ENCODE measurements at regions not wholly inside any gene's neighbourhood (a gene's known extent, or its start where the extent isn't known, plus 50 kb on each side); places are given as distances from the start of the nearest gene placed in this dataset.

DNA sequence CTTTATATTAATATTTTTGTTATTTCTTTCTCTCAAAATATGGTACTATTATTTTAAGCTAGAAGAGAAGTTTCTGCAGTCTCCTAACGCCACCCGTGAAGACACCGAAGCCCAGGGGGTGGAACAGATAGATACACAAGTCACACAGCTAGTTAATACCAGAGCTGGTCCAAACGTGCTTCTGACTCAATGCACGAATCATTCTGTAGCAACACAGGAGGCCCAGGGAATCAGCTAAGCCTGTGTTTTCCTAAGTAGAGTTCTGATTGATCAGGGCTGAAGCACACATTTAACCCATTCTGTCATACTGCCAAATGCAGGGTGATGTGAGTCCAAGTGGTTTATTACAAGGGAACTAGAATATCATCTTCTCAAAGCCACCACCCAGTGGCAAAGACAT lies 116.9 kb upstream of the PWP1 start:
- TF ChIP-seq NFIC (IDR thresholded peaks at IDR 0.05) (no peak), CEBPB (IDR thresholded peaks at IDR 0.05) (no peak), TEAD4 (IDR thresholded peaks at IDR 0.05) (no peak), TCF12 (IDR thresholded peaks at IDR 0.05; ENCODE audit: low read depth) (no peak), ZBTB7A (IDR thresholded peaks at IDR 0.05; ENCODE audit: low read depth) (no peak), EP300 (IDR thresholded peaks at IDR 0.05; ENCODE audit: borderline replicate concordance) (no peak), MAX (IDR thresholded peaks at IDR 0.05) (no peak), YY1 (IDR thresholded peaks at IDR 0.05; ENCODE audit: low read depth) (no peak), USF1 (IDR thresholded peaks at IDR 0.05) (no peak), CREB1 (IDR thresholded peaks at IDR 0.05; ENCODE audit: low read depth) (no peak), TAF1 (IDR thresholded peaks at IDR 0.05; ENCODE audit: low read depth) (no peak), EGR1 (IDR thresholded peaks at IDR 0.05) (no peak), RAD21 (IDR thresholded peaks at IDR 0.05; ENCODE audit: low read depth) (no peak)

DNA sequence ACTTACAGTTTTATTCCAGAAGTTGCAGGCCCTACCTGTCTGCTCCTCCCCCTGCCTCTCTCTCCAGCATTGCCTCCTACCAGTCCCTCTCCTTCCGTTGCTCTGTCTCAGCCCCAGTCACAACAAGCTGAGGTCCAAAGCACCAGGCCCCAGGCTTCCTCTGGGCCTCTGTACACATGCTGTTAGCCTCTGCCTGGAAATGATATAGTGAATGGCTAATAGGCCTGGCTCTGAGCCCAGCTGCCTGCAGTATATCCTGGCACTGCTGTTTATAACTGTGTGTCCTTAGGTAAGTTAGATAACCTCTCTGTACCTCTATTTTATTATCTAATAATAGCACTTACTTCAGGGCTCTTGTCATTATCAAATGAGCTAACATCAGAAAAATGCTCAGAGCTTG lies 114.9 kb upstream of the PWP1 start:
- no peak for TF ChIP-seq EP300 (IDR thresholded peaks at IDR 0.05; ENCODE audit: borderline replicate concordance)
- TF ChIP-seq TCF12 (IDR thresholded peaks at IDR 0.05; ENCODE audit: low read depth), result no peak
- TF ChIP-seq ZBTB7A (IDR thresholded peaks at IDR 0.05; ENCODE audit: low read depth), result no peak
- no peak for TF ChIP-seq FOXM1 (IDR thresholded peaks at IDR 0.05; ENCODE audit: borderline replicate concordance, low read depth)
- TF ChIP-seq USF1 (IDR thresholded peaks at IDR 0.05), result no peak
- TF ChIP-seq NFIC (IDR thresholded peaks at IDR 0.05), result no peak
- no peak for TF ChIP-seq RAD21 (IDR thresholded peaks at IDR 0.05; ENCODE audit: low read depth)
- no peak for TF ChIP-seq CEBPB (IDR thresholded peaks at IDR 0.05)
- no peak for TF ChIP-seq CREB1 (IDR thresholded peaks at IDR 0.05; ENCODE audit: low read depth)

- TF ChIP-seq TCF12 (IDR thresholded peaks at IDR 0.05; ENCODE audit: low read depth), result no peak
- no peak for TF ChIP-seq RAD21 (IDR thresholded peaks at IDR 0.05; ENCODE audit: low read depth)
- TF ChIP-seq CREB1 (IDR thresholded peaks at IDR 0.05; ENCODE audit: low read depth), result no peak
- TF ChIP-seq FOXM1 (IDR thresholded peaks at IDR 0.05; ENCODE audit: borderline replicate concordance, low read depth), result no peak
- no peak for TF ChIP-seq USF1 (IDR thresholded peaks at IDR 0.05)
- TF ChIP-seq NFIC (IDR thresholded peaks at IDR 0.05), result no peak
- no peak for TF ChIP-seq EP300 (IDR thresholded peaks at IDR 0.05; ENCODE audit: borderline replicate concordance)
- no peak for TF ChIP-seq TEAD4 (IDR thresholded peaks at IDR 0.05)
- TF ChIP-seq TAF1 (IDR thresholded peaks at IDR 0.05; ENCODE audit: low read depth), result no peak
- TF ChIP-seq, protein P1, sequence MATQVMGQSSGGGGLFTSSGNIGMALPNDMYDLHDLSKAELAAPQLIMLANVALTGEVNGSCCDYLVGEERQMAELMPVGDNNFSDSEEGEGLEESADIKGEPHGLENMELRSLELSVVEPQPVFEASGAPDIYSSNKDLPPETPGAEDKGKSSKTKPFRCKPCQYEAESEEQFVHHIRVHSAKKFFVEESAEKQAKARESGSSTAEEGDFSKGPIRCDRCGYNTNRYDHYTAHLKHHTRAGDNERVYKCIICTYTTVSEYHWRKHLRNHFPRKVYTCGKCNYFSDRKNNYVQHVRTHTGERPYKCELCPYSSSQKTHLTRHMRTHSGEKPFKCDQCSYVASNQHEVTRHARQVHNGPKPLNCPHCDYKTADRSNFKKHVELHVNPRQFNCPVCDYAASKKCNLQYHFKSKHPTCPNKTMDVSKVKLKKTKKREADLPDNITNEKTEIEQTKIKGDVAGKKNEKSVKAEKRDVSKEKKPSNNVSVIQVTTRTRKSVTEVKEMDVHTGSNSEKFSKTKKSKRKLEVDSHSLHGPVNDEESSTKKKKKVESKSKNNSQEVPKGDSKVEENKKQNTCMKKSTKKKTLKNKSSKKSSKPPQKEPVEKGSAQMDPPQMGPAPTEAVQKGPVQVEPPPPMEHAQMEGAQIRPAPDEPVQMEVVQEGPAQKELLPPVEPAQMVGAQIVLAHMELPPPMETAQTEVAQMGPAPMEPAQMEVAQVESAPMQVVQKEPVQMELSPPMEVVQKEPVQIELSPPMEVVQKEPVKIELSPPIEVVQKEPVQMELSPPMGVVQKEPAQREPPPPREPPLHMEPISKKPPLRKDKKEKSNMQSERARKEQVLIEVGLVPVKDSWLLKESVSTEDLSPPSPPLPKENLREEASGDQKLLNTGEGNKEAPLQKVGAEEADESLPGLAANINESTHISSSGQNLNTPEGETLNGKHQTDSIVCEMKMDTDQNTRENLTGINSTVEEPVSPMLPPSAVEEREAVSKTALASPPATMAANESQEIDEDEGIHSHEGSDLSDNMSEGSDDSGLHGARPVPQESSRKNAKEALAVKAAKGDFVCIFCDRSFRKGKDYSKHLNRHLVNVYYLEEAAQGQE (IDR thresholded peaks at IDR 0.05; ENCODE audit: low read depth), result no peak
- no peak for TF ChIP-seq YY1 (IDR thresholded peaks at IDR 0.05; ENCODE audit: low read depth)
- no peak for TF ChIP-seq CEBPB (IDR thresholded peaks at IDR 0.05)
- TF ChIP-seq MAX (IDR thresholded peaks at IDR 0.05), result no peak
- no peak for TF ChIP-seq EGR1 (IDR thresholded peaks at IDR 0.05)
- TF ChIP-seq ZBTB7A (IDR thresholded peaks at IDR 0.05; ENCODE audit: low read depth), result no peak
These were observed 114.1 kb upstream of the PWP1 start for GRCh38 chr12:107571492-107571891.

GRCh38 chr12:107574691-107575090 lies 110.9 kb upstream of the PWP1 start:
- no peak for TF ChIP-seq CREB1 (IDR thresholded peaks at IDR 0.05; ENCODE audit: low read depth)

DNA sequence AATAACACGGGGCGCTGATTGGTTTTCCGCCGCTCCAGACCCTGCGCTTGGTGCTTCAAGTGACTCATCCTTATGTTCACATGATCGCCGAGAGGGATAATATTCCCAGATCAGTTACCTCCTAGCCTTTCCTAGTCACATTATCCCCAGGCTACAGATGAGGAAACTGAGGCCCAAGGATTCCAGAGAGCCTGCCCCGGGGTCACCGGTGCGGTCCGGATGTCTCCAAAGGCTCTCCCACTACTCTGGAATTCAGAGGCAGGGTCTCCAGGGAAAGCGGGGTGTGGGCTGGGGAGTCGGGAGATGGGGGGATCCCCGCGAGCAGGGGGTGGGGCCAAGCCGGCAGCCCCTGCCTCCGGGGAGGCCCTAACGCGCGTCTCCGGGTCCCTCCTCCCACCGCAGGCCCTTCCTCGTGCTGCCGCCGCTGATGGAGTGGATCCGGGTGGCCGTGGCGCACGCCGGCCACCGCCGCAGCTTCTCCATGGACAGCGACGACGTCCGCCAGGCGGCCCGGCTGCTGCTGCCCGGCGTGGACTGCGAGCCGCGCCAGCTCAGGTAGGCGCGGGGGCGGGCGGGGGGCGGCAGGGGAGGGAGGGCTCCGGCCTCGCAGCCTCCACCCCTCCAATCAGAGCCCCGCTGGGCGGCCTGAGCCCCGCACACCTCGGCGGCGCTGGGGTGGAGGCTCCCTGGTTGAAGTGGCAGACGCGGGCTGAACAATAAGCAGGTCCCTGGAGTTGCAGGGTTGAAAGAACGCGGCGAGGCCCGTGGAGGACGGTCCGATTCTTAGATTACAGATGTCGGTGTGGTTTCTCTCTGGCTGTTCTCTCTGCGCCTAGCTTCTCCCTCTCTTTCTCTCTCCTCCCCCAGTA lies 104.6 kb upstream of the PWP1 start:
- TF ChIP-seq FOXM1 (IDR thresholded peaks at IDR 0.05; ENCODE audit: borderline replicate concordance, low read depth) (no peak), RAD21 (IDR thresholded peaks at IDR 0.05; ENCODE audit: low read depth) (no peak), EGR1 (IDR thresholded peaks at IDR 0.05) (no peak), CEBPB (IDR thresholded peaks at IDR 0.05) (no peak), CREB1 (IDR thresholded peaks at IDR 0.05; ENCODE audit: low read depth) (no peak), TCF12 (IDR thresholded peaks at IDR 0.05; ENCODE audit: low read depth) (no peak), ZBTB7A (IDR thresholded peaks at IDR 0.05; ENCODE audit: low read depth) (no peak), MAX (IDR thresholded peaks at IDR 0.05) (no peak; the same call in 1 of the 2 replicates), USF1 (IDR thresholded peaks at IDR 0.05) (no peak), YY1 (IDR thresholded peaks at IDR 0.05; ENCODE audit: low read depth) (no peak), NFIC (IDR thresholded peaks at IDR 0.05) (no peak)
- TF ChIP-seq, protein P1 (IDR thresholded peaks at IDR 0.05; ENCODE audit: low read depth), result no peak

All from Ishikawa (cell line).